ENCODE measurements at regions not wholly inside any gene's neighbourhood (a gene's known extent, or its start where the extent isn't known, plus 50 kb on each side); places are given as distances from the start of the nearest gene placed in this dataset.

DNA sequence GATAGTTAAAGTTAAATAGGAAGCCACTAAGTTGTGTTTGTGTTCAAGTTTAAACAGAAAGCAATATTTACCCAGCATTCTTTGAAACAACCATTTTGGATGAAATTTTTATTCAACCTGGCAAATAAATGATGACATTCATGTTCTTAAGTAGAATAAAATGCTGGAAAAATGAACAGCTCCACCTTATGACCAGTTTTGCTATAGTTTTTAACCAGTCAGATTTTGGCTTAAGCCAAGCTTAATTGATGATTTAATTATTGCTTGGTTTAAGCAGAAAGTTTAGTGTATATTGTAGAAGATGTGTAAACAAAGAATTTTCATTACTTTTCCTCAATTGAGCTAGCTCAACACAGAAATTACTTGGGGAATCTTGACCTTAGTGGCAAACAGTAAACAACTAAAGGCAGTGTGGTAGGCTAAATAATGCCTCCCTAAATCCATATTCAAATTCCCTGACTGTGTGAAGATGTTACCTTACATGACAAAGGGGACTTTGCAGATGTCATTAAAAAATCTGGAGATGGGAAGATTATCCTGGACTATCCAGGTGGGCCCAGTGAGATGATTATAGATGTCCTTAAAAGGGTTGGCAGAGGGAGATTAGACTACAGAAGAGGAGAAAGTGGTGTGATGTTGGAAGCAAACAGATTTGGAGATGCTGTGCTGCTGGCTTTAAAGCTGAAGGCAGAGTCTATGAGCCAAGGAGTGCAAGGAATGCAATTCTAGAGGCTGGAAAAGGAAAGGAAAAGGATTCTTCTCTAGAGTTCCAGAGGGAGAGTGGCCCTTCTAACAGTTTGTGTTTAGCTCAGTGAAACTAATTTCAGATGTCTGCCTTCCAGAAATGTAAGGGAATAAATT is 448.6 kb upstream of the GOLIM4 start (continued):
- TF ChIP-seq, protein P1, sequence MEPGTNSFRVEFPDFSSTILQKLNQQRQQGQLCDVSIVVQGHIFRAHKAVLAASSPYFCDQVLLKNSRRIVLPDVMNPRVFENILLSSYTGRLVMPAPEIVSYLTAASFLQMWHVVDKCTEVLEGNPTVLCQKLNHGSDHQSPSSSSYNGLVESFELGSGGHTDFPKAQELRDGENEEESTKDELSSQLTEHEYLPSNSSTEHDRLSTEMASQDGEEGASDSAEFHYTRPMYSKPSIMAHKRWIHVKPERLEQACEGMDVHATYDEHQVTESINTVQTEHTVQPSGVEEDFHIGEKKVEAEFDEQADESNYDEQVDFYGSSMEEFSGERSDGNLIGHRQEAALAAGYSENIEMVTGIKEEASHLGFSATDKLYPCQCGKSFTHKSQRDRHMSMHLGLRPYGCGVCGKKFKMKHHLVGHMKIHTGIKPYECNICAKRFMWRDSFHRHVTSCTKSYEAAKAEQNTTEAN (CRISPR knock-in tag; IDR thresholded peaks at IDR 0.05), result no peak

DNA sequence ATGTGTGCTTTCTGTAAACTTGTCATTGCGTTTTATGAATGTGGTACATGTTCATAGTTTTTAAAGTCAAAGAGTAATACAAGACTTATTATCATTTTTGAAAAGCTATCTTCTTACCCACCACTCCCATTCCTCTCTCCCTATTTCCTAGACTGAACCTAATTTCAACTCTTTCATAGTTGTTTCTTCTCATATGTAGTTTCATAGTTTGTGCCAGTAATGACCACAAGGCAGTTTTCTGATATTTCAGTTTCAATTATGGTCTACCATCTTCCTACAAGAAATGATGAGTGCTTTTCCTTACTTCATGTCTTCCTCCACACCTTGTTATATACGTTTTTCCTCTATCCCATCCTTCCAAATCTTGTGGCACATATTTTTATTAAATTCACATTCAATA is 445.0 kb upstream of the GOLIM4 start:
- ATAC-seq (no peak), DNase-seq (ENCODE audit: low spot score) (no peak)
- Mint-ChIP-seq H3K4me3 (no peak overlapping the region), H3K36me3 (0 out of 2 replicates have a peak, but pooled peaks cover 7% of the 10 kb centered on the region), H3K9me3 (peaks cover 9% of the 10 kb centered on the region; the same call in 1 of the 2 replicates), H3K4me1 (peaks cover 44% of the 10 kb centered on the region), H3K27ac (no peak overlapping the region), H3K27me3 (ENCODE audit: low read depth) (no peaks in the 10 kb centered on the region; the same call in 1 of the 2 replicates)
- POLR2A ChIA-PET, result interaction anchor here (0.5 kb wide), 2 partner anchors 176 to 288 kb away, joined by 4 read pairs; no protein-coding TSS in a partner anchor
- TF ChIP-seq, protein P2, sequence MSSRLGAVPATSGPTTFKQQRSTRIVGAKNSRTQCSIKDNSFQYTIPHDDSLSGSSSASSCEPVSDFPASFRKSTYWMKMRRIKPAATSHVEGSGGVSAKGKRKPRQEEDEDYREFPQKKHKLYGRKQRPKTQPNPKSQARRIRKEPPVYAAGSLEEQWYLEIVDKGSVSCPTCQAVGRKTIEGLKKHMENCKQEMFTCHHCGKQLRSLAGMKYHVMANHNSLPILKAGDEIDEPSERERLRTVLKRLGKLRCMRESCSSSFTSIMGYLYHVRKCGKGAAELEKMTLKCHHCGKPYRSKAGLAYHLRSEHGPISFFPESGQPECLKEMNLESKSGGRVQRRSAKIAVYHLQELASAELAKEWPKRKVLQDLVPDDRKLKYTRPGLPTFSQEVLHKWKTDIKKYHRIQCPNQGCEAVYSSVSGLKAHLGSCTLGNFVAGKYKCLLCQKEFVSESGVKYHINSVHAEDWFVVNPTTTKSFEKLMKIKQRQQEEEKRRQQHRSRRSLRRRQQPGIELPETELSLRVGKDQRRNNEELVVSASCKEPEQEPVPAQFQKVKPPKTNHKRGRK (CRISPR knock-in tag; IDR thresholded peaks at IDR 0.05; ENCODE audit: borderline replicate concordance), result no peak
- TF ChIP-seq, protein P3, sequence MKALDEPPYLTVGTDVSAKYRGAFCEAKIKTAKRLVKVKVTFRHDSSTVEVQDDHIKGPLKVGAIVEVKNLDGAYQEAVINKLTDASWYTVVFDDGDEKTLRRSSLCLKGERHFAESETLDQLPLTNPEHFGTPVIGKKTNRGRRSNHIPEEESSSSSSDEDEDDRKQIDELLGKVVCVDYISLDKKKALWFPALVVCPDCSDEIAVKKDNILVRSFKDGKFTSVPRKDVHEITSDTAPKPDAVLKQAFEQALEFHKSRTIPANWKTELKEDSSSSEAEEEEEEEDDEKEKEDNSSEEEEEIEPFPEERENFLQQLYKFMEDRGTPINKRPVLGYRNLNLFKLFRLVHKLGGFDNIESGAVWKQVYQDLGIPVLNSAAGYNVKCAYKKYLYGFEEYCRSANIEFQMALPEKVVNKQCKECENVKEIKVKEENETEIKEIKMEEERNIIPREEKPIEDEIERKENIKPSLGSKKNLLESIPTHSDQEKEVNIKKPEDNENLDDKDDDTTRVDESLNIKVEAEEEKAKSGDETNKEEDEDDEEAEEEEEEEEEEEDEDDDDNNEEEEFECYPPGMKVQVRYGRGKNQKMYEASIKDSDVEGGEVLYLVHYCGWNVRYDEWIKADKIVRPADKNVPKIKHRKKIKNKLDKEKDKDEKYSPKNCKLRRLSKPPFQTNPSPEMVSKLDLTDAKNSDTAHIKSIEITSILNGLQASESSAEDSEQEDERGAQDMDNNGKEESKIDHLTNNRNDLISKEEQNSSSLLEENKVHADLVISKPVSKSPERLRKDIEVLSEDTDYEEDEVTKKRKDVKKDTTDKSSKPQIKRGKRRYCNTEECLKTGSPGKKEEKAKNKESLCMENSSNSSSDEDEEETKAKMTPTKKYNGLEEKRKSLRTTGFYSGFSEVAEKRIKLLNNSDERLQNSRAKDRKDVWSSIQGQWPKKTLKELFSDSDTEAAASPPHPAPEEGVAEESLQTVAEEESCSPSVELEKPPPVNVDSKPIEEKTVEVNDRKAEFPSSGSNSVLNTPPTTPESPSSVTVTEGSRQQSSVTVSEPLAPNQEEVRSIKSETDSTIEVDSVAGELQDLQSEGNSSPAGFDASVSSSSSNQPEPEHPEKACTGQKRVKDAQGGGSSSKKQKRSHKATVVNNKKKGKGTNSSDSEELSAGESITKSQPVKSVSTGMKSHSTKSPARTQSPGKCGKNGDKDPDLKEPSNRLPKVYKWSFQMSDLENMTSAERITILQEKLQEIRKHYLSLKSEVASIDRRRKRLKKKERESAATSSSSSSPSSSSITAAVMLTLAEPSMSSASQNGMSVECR (CRISPR knock-in tag; IDR thresholded peaks at IDR 0.05; ENCODE audit: borderline replicate concordance), result no peak
- TF ChIP-seq ETV6 (CRISPR knock-in tag; IDR thresholded peaks at IDR 0.05), result no peak
- TF ChIP-seq NFATC4 (CRISPR knock-in tag; IDR thresholded peaks at IDR 0.05), result no peak
- TF ChIP-seq, protein P1 (CRISPR knock-in tag; IDR thresholded peaks at IDR 0.05), result no peak
- TF ChIP-seq, protein P4, sequence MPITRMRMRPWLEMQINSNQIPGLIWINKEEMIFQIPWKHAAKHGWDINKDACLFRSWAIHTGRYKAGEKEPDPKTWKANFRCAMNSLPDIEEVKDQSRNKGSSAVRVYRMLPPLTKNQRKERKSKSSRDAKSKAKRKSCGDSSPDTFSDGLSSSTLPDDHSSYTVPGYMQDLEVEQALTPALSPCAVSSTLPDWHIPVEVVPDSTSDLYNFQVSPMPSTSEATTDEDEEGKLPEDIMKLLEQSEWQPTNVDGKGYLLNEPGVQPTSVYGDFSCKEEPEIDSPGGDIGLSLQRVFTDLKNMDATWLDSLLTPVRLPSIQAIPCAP (CRISPR knock-in tag; IDR thresholded peaks at IDR 0.05), result no peak
- no peak for TF ChIP-seq ZNF671 (CRISPR knock-in tag; IDR thresholded peaks at IDR 0.05)
- no peak for TF ChIP-seq MYBL2 (CRISPR knock-in tag; IDR thresholded peaks at IDR 0.05)
- CTCF ChIA-PET, result no interaction called here

DNA sequence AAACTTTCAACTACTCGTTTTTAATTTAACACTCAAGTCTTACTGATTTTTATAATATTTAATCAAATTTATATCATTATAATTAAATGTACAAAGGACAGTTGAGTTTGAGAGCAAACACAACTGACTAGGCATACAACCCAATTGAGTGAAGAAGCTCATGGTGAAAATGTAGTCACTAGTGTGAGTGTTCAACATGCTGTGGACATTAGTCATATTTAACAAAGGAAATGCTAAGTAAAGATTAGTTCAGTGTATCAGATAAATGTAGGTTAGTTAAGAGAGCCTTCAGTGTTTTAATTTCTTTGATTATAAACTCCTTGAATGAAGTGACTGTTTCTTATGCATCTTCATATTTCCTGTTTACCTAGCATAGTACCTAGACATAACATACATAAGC is 444.2 kb upstream of the GOLIM4 start:
- TF ChIP-seq ZNF232 (CRISPR knock-in tag; IDR thresholded peaks at IDR 0.05), result no peak
- Mint-ChIP-seq H3K36me3 (0 out of 2 replicates have a peak, but pooled peaks cover 7% of the 10 kb centered on the region), H3K4me1 (peaks cover 42% of the 10 kb centered on the region), H3K9me3 (peaks cover 9% of the 10 kb centered on the region; the same call in 1 of the 2 replicates), H3K27me3 (ENCODE audit: low read depth) (no peaks in the 10 kb centered on the region; the same call in 1 of the 2 replicates), H3K27ac (no peak overlapping the region), H3K4me3 (no peak overlapping the region)
- ChIA-PET CTCF (no interaction called here), POLR2A (no interaction called here)
- no peak for DNase-seq (ENCODE audit: low spot score)
- ATAC-seq, result no peak
